Activated CD8-positive, alpha-beta memory T cell treated with anti-CD3 and anti-CD28 coated beads, Interleukin-2, amount 50 U/mL, for 48 hours (primary cell): ENCODE measurements at regions not wholly inside any gene's neighbourhood (a gene's known extent, or its start where the extent isn't known, plus 50 kb on each side); places are given as distances from the start of the nearest gene placed in this dataset.
"Not testable (repeated sequence)": the region's sequence is repeated elsewhere in the genome, so short reads cannot be mapped to it uniquely, and the experiment has no call there.

ENCODE experiments used
- DNase-seq: peaks from one replicate; pipeline ENCODE4 v3.0.0-alpha.2; 2020

- no peak for DNase-seq
These were observed 123.6 kb downstream of the LRATD1 start for GRCh38 chr2:14756122-14756541.

GRCh38 chr2:14756981-14757657, 124.6 kb downstream of the LRATD1 start:
- no peak for DNase-seq

GRCh38 chr2:14759082-14759481, 126.6 kb downstream of the LRATD1 start:
- no peak for DNase-seq

GRCh38 chr2:14760169-14760568, 127.7 kb downstream of the LRATD1 start:
- DNase-seq: no peak

- DNase-seq: no peak
These were observed 128.6 kb downstream of the LRATD1 start for GRCh38 chr2:14761118-14761517.

GRCh38 chr2:14773696-14774095, 141.2 kb downstream of the LRATD1 start:
- DNase-seq: no peak

GRCh38 chr2:14774436-14774968, 142.0 kb downstream of the LRATD1 start:
- DNase-seq: no peak

- DNase-seq: no peak
These were observed 143.7 kb downstream of the LRATD1 start for GRCh38 chr2:14776216-14776615.

- no peak for DNase-seq
These were observed 145.5 kb downstream of the LRATD1 start for GRCh38 chr2:14778015-14778414.

- DNase-seq: no peak
These were observed 146.7 kb downstream of the LRATD1 start for GRCh38 chr2:14779252-14779651.

GRCh38 chr2:14781142-14781541, 148.6 kb downstream of the LRATD1 start:
- no peak for DNase-seq

GRCh38 chr2:14788814-14789213, 156.3 kb downstream of the LRATD1 start:
- DNase-seq: not testable (repeated sequence)

- no peak for DNase-seq
These were observed 157.6 kb downstream of the LRATD1 start for GRCh38 chr2:14790041-14790640.

GRCh38 chr2:14803994-14804393, 171.5 kb downstream of the LRATD1 start:
- DNase-seq: no peak

- DNase-seq: no peak
These were observed 172.4 kb downstream of the LRATD1 start for GRCh38 chr2:14804902-14805301.

GRCh38 chr2:14806613-14807012, 174.1 kb downstream of the LRATD1 start:
- no peak for DNase-seq

GRCh38 chr2:14815201-14815600, 182.7 kb downstream of the LRATD1 start:
- DNase-seq: no peak

- no peak for DNase-seq
These were observed 183.8 kb downstream of the LRATD1 start for GRCh38 chr2:14816069-14817060.

- no peak for DNase-seq
These were observed 185.3 kb downstream of the LRATD1 start for GRCh38 chr2:14817848-14818247.

GRCh38 chr2:14826518-14826917, 194.0 kb downstream of the LRATD1 start:
- DNase-seq: no peak

GRCh38 chr2:14827226-14828023, 194.9 kb downstream of the LRATD1 start:
- no peak for DNase-seq

- DNase-seq: no peak
These were observed 195.7 kb downstream of the LRATD1 start for GRCh38 chr2:14828223-14828622.
